Stomach (tissue), 8 donors: ENCODE measurements at regions not wholly inside any gene's neighbourhood (a gene's known extent, or its start where the extent isn't known, plus 50 kb on each side); places are given as distances from the start of the nearest gene placed in this dataset.
A peak's percentile ranks its signal among the peaks of the same experiment; 100 is the strongest.
"Not testable (repeated sequence)": the region's sequence is repeated elsewhere in the genome, so short reads cannot be mapped to it uniquely, and the experiment has no call there.

Experiments used
- DNase-seq, 2 donors: peaks; one replicate each; pipeline versions ENCODE4 v3.0.0 to v3.0.0-alpha.2; 2013 to 2019
- H3K27ac ChIP-seq, 5 donors: fragments of 200-600 bp in 4 of 5; sonication (generic) in 4 of 5; one replicate each; pipeline ENCODE4 v1.5.1; 2013 to 2019; ENCODE audit warnings: mild to moderate bottlenecking in 1 of 5, moderate library complexity in 1 of 5
- H3K27me3 ChIP-seq, 3 donors: fragments of 200-600 bp; sonication (generic); one replicate each; pipeline ENCODE4 v1.5.1; 2017 to 2019; ENCODE audit warnings: mixed run types in 1 of 3
- H3K36me3 ChIP-seq, 4 donors: fragments of 200-600 bp; sonication (generic); 1 replicate in 3 of 4; 2 replicates in 1 of 4; pipeline ENCODE4 v1.5.1; 2016 to 2019
- H3K4me1 ChIP-seq, 4 donors: fragments of 200-600 bp; sonication (generic); one replicate each; pipeline ENCODE4 v1.5.1; 2016 to 2019
- H3K4me3 ChIP-seq, 4 donors: fragments of 200-600 bp; sonication (generic) in 3 of 4; one replicate each; pipeline ENCODE4 v1.5.1; 2016 to 2019; ENCODE audit warnings: mild to moderate bottlenecking in 1 of 4
- H3K9me3 ChIP-seq, 4 donors: fragments of 200-600 bp; sonication (generic); one replicate each; pipeline ENCODE4 v1.5.1; 2016 to 2019
- CTCF ChIP-seq, 7 experiments: fragments of 450-650 bp in 4 of 7; fragments of 200-600 bp in 3 of 7; sonication (generic) in 3 of 7; IDR thresholded peaks; one replicate each; pipeline ENCODE4 v1.5.1; 2016 to 2019; ENCODE audit warnings: antibody characterized with exemption in 7 of 7, control low read depth in 2 of 7, mild to moderate bottlenecking in 1 of 7
- EP300 ChIP-seq: sonication (generic); formaldehyde crosslinking; IDR thresholded peaks from one replicate; pipeline ENCODE4 v1.6.1; 2017; ENCODE audit warnings: antibody characterized with exemption
- POLR2A ChIP-seq, 4 donors: fragments of 450-650 bp; IDR thresholded peaks; one replicate each; pipeline ENCODE4 v1.6.1; 2016; ENCODE audit warnings: antibody characterized with exemption in 4 of 4, control low read depth in 2 of 4, mild to moderate bottlenecking in 1 of 4, moderate library complexity in 1 of 4
- POLR2AphosphoS5 ChIP-seq, 3 donors: sonication (generic); formaldehyde crosslinking; IDR thresholded peaks; one replicate each; pipeline ENCODE4 v1.6.1; 2016; ENCODE audit warnings: antibody characterized with exemption in 3 of 3
- WGBS, 5 donors: extraction: QIAGEN DNeasy Blood & Tissue Kit in 3 of 5; methylation state at CpG; one replicate each; pipeline versions ENCODE4 v1.1.5 to v1.1.7; 2013 to 2018; 5-methylcytosine and 5-hydroxymethylcytosine counted together
- intact Hi-C: fragments of 100-400 bp; cut with DNase I; formaldehyde crosslinking; loops from one replicate; pipeline ENCODE4 v1.15.1; 2023; ENCODE audit warnings: low total_unique reads
- donor health status: healthy with polysubstance abuse.
- donor health status: Bipolar disorder and iron deficiency.
- donor health status: healthy.

GRCh38 chr3:139185527-139185926 is 140.8 kb upstream of the PRR23C start:
- DNase-seq, result peak in 1 of 2 donors; percentile 31
- Histone ChIP-seq H3K27me3 (no peaks in the 10 kb centered on the region), H3K27ac (no peak overlapping the region), H3K36me3 (no peaks in the 10 kb centered on the region), H3K4me1 (no peaks in the 10 kb centered on the region), H3K4me3 (no peak overlapping the region), H3K9me3 (peaks cover 0 to 9% (median 8%) of the 10 kb centered on the region in 4 donors)
- 68 to 89% (median 83%) methylated on average over 3 of the region's 3 CpGs for WGBS, 5 donors
- TF ChIP-seq POLR2AphosphoS5 (IDR thresholded peaks at IDR 0.05), result no peak
- TF ChIP-seq POLR2A (IDR thresholded peaks at IDR 0.05), result no peak
- no peak for TF ChIP-seq EP300
- no peak for TF ChIP-seq CTCF (IDR thresholded peaks at IDR 0.05)
- intact Hi-C loops, result no loop called here

- H3K27me3 ChIP-seq, result no peaks in the 10 kb centered on the region
- 14 to 20% (median 17%) methylated on average over 1 of the region's 1 CpG for WGBS, 5 donors
- H3K27ac ChIP-seq, result no peak overlapping the region
- peak in 1 of 2 donors; percentile 46 for DNase-seq
- H3K4me1 ChIP-seq, result no peaks in the 10 kb centered on the region
- H3K36me3 ChIP-seq, result no peaks in the 10 kb centered on the region
- TF ChIP-seq POLR2A (IDR thresholded peaks at IDR 0.05) (no peak), CTCF (IDR thresholded peaks at IDR 0.05) (no peak), POLR2AphosphoS5 (IDR thresholded peaks at IDR 0.05) (no peak)
- no peak overlapping the region for H3K4me3 ChIP-seq
- no peaks in the 10 kb centered on the region for H3K9me3 ChIP-seq
- intact Hi-C loops, result no loop called here
Measured at GRCh38 chr3:139187154-139187553, 142.5 kb upstream of the PRR23C start.

GRCh38 chr3:139187648-139188047 is 143.0 kb upstream of the PRR23C start:
- Histone ChIP-seq H3K27me3 (no peaks in the 10 kb centered on the region), H3K27ac (no peak overlapping the region), H3K4me3 (no peak overlapping the region), H3K9me3 (no peaks in the 10 kb centered on the region), H3K4me1 (no peaks in the 10 kb centered on the region), H3K36me3 (no peaks in the 10 kb centered on the region)
- intact Hi-C loops, result no loop called here
- WGBS, 5 donors, result 82 to 92% (median 88%) methylated on average over 4 of the region's 4 CpGs
- TF ChIP-seq CTCF (IDR thresholded peaks at IDR 0.05) (no peak), POLR2A (IDR thresholded peaks at IDR 0.05) (no peak), EP300 (no peak), POLR2AphosphoS5 (IDR thresholded peaks at IDR 0.05) (no peak)
- no peak for DNase-seq

DNA sequence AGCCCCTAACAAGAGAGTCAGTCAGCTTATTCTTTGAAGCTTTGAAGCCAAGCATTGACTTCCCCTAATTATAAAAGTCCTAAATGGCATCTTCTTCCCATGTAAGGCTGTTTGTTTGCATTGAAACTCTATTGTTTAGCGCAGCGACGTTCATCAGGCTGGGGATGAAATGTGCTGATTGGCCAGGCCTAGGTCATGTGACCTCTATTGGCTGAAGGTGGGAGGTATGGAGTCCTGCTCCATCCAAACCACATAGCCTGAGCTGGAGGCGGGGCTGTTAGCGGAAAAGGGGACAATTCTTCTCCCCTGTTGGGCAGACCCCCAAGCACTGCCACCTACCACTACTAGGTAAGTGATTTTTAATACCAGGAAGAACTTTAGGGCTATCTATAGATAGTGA is 145.3 kb upstream of the PRR23C start:
- Histone ChIP-seq H3K4me1 (no peaks in the 10 kb centered on the region), H3K27me3 (no peaks in the 10 kb centered on the region), H3K4me3 (no peak overlapping the region), H3K36me3 (no peaks in the 10 kb centered on the region), H3K9me3 (no peaks in the 10 kb centered on the region), H3K27ac (no peak overlapping the region)
- 89 to 94% (median 90%) methylated on average over 5 of the region's 5 CpGs for WGBS, 5 donors
- no peak for DNase-seq
- TF ChIP-seq CTCF (IDR thresholded peaks at IDR 0.05) (no peak), POLR2AphosphoS5 (IDR thresholded peaks at IDR 0.05) (no peak), POLR2A (IDR thresholded peaks at IDR 0.05) (no peak), EP300 (no peak)
- intact Hi-C loops, result no loop called here

- H3K4me1 ChIP-seq, intact Hi-C loops, H3K27ac ChIP-seq, DNase-seq, H3K27me3 ChIP-seq, H3K4me3 ChIP-seq, H3K36me3 ChIP-seq: not testable (repeated sequence)
- 60 to 93% (median 85%) methylated on average over 2 to 3 of the region's 5 CpGs for WGBS, 5 donors
- H3K9me3 ChIP-seq, result peaks cover 0 to 15% (median 12%) of the 10 kb centered on the region in 4 donors
Measured at GRCh38 chr3:139194421-139194820, 149.4 kb upstream of the MRPS22 start.

DNA sequence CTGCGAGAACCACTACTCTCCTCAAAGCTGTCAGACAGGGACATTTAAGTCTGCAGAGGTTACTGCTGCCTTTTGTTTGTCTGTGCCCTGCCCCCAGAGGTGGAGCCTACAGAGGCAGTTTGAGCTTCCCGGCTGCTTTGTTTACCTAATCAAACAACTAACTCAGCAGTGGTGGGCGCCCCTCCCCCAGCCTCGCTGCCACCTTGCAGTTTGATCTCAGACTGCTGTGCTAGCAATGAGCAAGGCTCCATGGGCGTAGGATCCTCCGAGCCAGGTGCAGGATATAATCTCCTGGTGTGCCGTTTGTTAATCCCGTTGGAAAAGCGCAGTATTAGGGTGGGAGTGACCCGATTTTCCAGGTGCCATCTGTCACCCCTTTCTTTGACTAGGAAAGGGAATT is 147.7 kb upstream of the MRPS22 start:
- peaks cover 0 to 15% (median 12%) of the 10 kb centered on the region in 4 donors for H3K9me3 ChIP-seq
- H3K27me3 ChIP-seq, H3K36me3 ChIP-seq, H3K4me1 ChIP-seq, intact Hi-C loops, H3K27ac ChIP-seq, DNase-seq, H3K4me3 ChIP-seq: not testable (repeated sequence)
- 72 to 75% (median 73%) methylated on average over 9 to 10 of the region's 10 CpGs; no CpG with 5 or more reads in 1 of the 5 donors for WGBS, 5 donors
